GM23338 (cell line): ENCODE measurements at regions not wholly inside any gene's neighbourhood (a gene's known extent, or its start where the extent isn't known, plus 50 kb on each side); places are given as distances from the start of the nearest gene placed in this dataset.

Experiments used
- ATAC-seq: fragments of 200-7000 bp; cut with Tn5 transposase; 3 replicates; pipeline ENCODE4 v1.9.1; 2020
- DNase-seq: peaks from one replicate; pipeline ENCODE4 v3.0.0-alpha.2; 2015; ENCODE audit warnings: low spot score
- H2AFZ ChIP-seq: fragments of 200-600 bp; sonication (generic); 2 replicates; pipeline ENCODE4 v1.8.0; 2016; ENCODE audit warnings: antibody characterized with exemption, mild to moderate bottlenecking, moderate library complexity
- H3F3A ChIP-seq: fragments of 200-600 bp; sonication (generic); replicated peaks from 2 replicates; pipeline ENCODE4 v1.8.0; 2017; ENCODE audit warnings: antibody characterized with exemption, mixed run types, low read depth
- H3K27ac ChIP-seq: fragments of 200-600 bp; sonication (generic); 2 replicates; pipeline ENCODE4 v1.6.1; 2016; ENCODE audit warnings: low read depth
- H3K27me3 ChIP-seq: fragments of 200-600 bp; sonication (generic); 2 replicates; pipeline ENCODE4 v1.8.0; 2016; ENCODE audit warnings: mild to moderate bottlenecking, mixed run types, moderate library complexity; ENCODE audit not compliant: insufficient read depth
- H3K36me3 ChIP-seq: fragments of 200-600 bp; sonication (generic); 2 replicates; pipeline ENCODE4 v1.8.0; 2016; ENCODE audit warnings: mild to moderate bottlenecking; ENCODE audit not compliant: insufficient read depth
- H3K4me1 ChIP-seq: fragments of 200-600 bp; sonication (generic); 2 replicates; pipeline ENCODE4 v1.8.0; 2016; ENCODE audit warnings: mild to moderate bottlenecking, moderate library complexity; ENCODE audit not compliant: insufficient read depth
- H3K4me2 ChIP-seq: fragments of 200-600 bp; sonication (generic); 2 replicates; pipeline ENCODE4 v1.7.1; 2017; ENCODE audit warnings: mixed run types
- H3K4me3 ChIP-seq: fragments of 200-600 bp; sonication (generic); 2 replicates; pipeline ENCODE4 v1.6.1; 2016; ENCODE audit warnings: mixed run types
- H3K79me2 ChIP-seq: fragments of 200-600 bp; sonication (generic); replicated peaks from 2 replicates; pipeline ENCODE4 v1.8.0; 2017; ENCODE audit warnings: mild to moderate bottlenecking; ENCODE audit not compliant: insufficient read depth
- H3K9me2 ChIP-seq: fragments of 200-600 bp; sonication (generic); 2 replicates; pipeline ENCODE4 v1.8.0; 2017; ENCODE audit not compliant: insufficient read depth
- H4K20me1 ChIP-seq: fragments of 200-600 bp; sonication (generic); replicated peaks from 2 replicates; pipeline ENCODE4 v1.8.0; 2017; ENCODE audit warnings: mild to moderate bottlenecking; ENCODE audit not compliant: insufficient read depth
- H3K27ac Mint-ChIP-seq: 2 replicates; pipeline ENCODE4 v1.8.0; 2020; ENCODE audit warnings: inconsistent platforms, mild to moderate bottlenecking, moderate library complexity, mixed read lengths
- H3K27me3 Mint-ChIP-seq: 3 replicates; pipeline ENCODE4 v1.8.0; 2022; ENCODE audit warnings: low read depth, mild to moderate bottlenecking, moderate library complexity, mixed read lengths, inconsistent platforms; ENCODE audit not compliant: insufficient read depth, poor library complexity
- H3K36me3 Mint-ChIP-seq: 3 replicates; pipeline ENCODE4 v1.8.0; 2021; ENCODE audit warnings: low read depth, mild to moderate bottlenecking, inconsistent platforms, moderate library complexity, mixed read lengths
- H3K4me1 Mint-ChIP-seq: 3 replicates; pipeline ENCODE4 v1.8.0; 2020; ENCODE audit warnings: mild to moderate bottlenecking, inconsistent platforms, mixed read lengths
- H3K4me3 Mint-ChIP-seq: 3 replicates; pipeline ENCODE4 v1.8.0; 2021; ENCODE audit warnings: moderate library complexity, mild to moderate bottlenecking, inconsistent platforms, mixed read lengths
- H3K9me3 Mint-ChIP-seq: 3 replicates; pipeline ENCODE4 v1.8.0; 2020; ENCODE audit warnings: moderate library complexity, mild to moderate bottlenecking, inconsistent platforms, mixed read lengths
- JUNB ChIP-seq: IDR thresholded peaks from one replicate; pipeline ENCODE4 v1.6.1; 2016; ENCODE audit warnings: antibody characterized with exemption; ENCODE audit not compliant: unreplicated experiment
- NANOG ChIP-seq: IDR thresholded peaks from 2 replicates; pipeline ENCODE4 v1.6.1; 2016; ENCODE audit warnings: antibody characterized with exemption, borderline replicate concordance
- POLR2AphosphoS5 ChIP-seq: IDR thresholded peaks from 2 replicates; pipeline ENCODE4 v1.6.1; 2016; ENCODE audit warnings: antibody characterized with exemption, low read depth
- TF ChIP-seq, protein P1 (sequence below): fragments of 250-450 bp; sonication (Bioruptor Pico); IDR thresholded peaks from 2 replicates; pipeline ENCODE4 v1.5.0; 2020; ENCODE audit warnings: mild to moderate bottlenecking, moderate library complexity
- TF ChIP-seq, protein P2 (sequence below), 2 experiments: fragments of 200-600 bp in 1 of 2; sonication (generic) in 1 of 2; conservative IDR thresholded peaks; 2 replicates each; pipeline versions ENCODE4 v1.5.1 to v1.6.1; 2016 to 2017; ENCODE audit warnings: antibody characterized with exemption in 2 of 2, low read depth in 2 of 2, mild to moderate bottlenecking in 2 of 2, moderate library complexity in 1 of 2

DNA sequence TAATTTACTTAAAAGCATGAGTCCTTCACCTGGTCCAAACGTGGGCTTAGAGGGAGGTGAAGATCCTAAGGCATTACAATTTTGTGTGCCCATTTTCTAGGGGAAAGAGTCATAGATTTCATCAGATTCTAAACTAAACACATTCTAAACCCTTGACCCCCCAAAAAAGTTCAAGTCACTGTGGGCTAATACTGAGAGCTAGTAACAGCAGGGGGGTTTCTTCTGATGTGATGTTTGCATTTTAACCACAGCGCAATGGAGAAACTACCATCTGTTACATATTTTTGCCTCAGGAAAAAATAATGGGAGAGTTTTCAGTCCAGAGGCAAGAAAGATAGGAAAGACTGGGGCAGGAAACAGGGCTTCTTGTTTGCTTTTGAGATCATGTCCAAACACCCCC, 110.8 kb upstream of the SLC1A3 start (continued):
- TF ChIP-seq, protein P1, sequence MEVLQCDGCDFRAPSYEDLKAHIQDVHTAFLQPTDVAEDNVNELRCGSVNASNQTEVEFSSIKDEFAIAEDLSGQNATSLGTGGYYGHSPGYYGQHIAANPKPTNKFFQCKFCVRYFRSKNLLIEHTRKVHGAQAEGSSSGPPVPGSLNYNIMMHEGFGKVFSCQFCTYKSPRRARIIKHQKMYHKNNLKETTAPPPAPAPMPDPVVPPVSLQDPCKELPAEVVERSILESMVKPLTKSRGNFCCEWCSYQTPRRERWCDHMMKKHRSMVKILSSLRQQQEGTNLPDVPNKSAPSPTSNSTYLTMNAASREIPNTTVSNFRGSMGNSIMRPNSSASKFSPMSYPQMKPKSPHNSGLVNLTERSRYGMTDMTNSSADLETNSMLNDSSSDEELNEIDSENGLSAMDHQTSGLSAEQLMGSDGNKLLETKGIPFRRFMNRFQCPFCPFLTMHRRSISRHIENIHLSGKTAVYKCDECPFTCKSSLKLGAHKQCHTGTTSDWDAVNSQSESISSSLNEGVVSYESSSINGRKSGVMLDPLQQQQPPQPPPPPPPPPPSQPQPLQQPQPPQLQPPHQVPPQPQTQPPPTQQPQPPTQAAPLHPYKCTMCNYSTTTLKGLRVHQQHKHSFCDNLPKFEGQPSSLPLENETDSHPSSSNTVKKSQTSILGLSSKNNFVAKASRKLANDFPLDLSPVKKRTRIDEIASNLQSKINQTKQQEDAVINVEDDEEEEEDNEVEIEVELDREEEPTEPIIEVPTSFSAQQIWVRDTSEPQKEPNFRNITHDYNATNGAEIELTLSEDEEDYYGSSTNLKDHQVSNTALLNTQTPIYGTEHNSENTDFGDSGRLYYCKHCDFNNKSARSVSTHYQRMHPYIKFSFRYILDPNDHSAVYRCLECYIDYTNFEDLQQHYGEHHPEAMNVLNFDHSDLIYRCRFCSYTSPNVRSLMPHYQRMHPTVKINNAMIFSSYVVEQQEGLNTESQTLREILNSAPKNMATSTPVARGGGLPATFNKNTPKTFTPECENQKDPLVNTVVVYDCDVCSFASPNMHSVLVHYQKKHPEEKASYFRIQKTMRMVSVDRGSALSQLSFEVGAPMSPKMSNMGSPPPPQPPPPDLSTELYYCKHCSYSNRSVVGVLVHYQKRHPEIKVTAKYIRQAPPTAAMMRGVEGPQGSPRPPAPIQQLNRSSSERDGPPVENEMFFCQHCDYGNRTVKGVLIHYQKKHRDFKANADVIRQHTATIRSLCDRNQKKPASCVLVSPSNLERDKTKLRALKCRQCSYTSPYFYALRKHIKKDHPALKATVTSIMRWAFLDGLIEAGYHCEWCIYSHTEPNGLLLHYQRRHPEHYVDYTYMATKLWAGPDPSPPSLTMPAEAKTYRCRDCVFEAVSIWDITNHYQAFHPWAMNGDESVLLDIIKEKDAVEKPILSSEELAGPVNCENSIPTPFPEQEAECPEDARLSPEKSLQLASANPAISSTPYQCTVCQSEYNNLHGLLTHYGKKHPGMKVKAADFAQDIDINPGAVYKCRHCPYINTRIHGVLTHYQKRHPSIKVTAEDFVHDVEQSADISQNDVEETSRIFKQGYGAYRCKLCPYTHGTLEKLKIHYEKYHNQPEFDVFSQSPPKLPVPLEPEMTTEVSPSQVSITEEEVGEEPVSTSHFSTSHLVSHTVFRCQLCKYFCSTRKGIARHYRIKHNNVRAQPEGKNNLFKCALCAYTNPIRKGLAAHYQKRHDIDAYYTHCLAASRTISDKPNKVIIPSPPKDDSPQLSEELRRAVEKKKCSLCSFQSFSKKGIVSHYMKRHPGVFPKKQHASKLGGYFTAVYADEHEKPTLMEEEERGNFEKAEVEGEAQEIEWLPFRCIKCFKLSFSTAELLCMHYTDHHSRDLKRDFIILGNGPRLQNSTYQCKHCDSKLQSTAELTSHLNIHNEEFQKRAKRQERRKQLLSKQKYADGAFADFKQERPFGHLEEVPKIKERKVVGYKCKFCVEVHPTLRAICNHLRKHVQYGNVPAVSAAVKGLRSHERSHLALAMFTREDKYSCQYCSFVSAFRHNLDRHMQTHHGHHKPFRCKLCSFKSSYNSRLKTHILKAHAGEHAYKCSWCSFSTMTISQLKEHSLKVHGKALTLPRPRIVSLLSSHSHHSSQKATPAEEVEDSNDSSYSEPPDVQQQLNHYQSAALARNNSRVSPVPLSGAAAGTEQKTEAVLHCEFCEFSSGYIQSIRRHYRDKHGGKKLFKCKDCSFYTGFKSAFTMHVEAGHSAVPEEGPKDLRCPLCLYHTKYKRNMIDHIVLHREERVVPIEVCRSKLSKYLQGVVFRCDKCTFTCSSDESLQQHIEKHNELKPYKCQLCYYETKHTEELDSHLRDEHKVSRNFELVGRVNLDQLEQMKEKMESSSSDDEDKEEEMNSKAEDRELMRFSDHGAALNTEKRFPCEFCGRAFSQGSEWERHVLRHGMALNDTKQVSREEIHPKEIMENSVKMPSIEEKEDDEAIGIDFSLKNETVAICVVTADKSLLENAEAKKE (CRISPR knock-in tag) = no peak
- TF ChIP-seq NANOG = no peak
- TF ChIP-seq POLR2AphosphoS5 = no peak
- TF ChIP-seq, protein P2, sequence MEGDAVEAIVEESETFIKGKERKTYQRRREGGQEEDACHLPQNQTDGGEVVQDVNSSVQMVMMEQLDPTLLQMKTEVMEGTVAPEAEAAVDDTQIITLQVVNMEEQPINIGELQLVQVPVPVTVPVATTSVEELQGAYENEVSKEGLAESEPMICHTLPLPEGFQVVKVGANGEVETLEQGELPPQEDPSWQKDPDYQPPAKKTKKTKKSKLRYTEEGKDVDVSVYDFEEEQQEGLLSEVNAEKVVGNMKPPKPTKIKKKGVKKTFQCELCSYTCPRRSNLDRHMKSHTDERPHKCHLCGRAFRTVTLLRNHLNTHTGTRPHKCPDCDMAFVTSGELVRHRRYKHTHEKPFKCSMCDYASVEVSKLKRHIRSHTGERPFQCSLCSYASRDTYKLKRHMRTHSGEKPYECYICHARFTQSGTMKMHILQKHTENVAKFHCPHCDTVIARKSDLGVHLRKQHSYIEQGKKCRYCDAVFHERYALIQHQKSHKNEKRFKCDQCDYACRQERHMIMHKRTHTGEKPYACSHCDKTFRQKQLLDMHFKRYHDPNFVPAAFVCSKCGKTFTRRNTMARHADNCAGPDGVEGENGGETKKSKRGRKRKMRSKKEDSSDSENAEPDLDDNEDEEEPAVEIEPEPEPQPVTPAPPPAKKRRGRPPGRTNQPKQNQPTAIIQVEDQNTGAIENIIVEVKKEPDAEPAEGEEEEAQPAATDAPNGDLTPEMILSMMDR (conservative IDR thresholded peaks at IDR 0.05; ENCODE audit: low read depth in 2 of 2) = no peak

DNA sequence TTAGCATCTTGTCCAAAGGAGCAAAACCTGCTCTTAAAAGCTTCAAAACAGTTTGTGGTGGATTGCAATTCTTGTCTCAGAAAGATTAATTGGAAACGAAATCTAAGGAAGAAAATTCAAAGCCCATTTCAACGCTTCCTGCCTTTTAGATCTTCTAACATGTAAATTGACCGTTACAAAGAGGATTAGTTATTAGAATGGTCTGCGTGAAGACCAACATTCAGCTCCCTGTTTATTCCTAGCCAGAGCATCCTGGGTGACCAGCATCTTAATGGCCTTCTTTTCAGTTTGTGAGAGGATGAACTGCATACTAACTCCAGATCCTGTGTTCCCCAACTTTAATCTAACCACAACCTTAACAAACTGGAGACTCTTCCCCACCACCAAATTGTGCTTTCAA, 109.9 kb upstream of the SLC1A3 start:
- H3K36me3 ChIP-seq = no peaks in the 10 kb centered on the region
- H3K4me3 ChIP-seq = no peak overlapping the region
- no peak for TF ChIP-seq JUNB
- no peak for TF ChIP-seq POLR2AphosphoS5
- no peaks in the 10 kb centered on the region for H3K27me3 ChIP-seq
- no peak overlapping the region for H3K27ac ChIP-seq
- DNase-seq (no peak), ATAC-seq (no peak)
- H4K20me1 ChIP-seq = no peaks in the 10 kb centered on the region
- no peaks in the 10 kb centered on the region for H3K79me2 ChIP-seq
- no peaks in the 10 kb centered on the region for H3K36me3 Mint-ChIP-seq
- peaks cover 2% of the 10 kb centered on the region; the same call in 1 of the 3 replicates for H3K9me3 Mint-ChIP-seq
- H3K27me3 Mint-ChIP-seq = peaks cover 2% of the 10 kb centered on the region
- no peak overlapping the region for H3K4me3 Mint-ChIP-seq
- peaks cover 11% of the 10 kb centered on the region; the same call in 2 of the 3 replicates for H3K4me1 Mint-ChIP-seq
- peaks cover 9% of the 10 kb centered on the region; the same call in 1 of the 2 replicates for H3K4me1 ChIP-seq
- peak overlapping the region; percentile 15; the same call in 1 of the 2 replicates for H2AFZ ChIP-seq
- no peaks in the 10 kb centered on the region for H3F3A ChIP-seq
- H3K4me2 ChIP-seq = no peak overlapping the region
- H3K9me2 ChIP-seq = peaks cover 4% of the 10 kb centered on the region; the same call in 1 of the 2 replicates
- H3K27ac Mint-ChIP-seq = no peak overlapping the region
